Ovary (tissue), 3 donors: ENCODE measurements at regions not wholly inside any gene's neighbourhood (a gene's known extent, or its start where the extent isn't known, plus 50 kb on each side); places are given as distances from the start of the nearest gene placed in this dataset.

Source experiments
- CTCF ChIP-seq, 3 donors: fragments of 450-650 bp in 2 of 3; fragments of 200-600 bp in 1 of 3; IDR thresholded peaks; one replicate each; pipeline versions ENCODE4 v1.5.1 to v1.8.0; 2016 to 2022; ENCODE audit warnings: antibody characterized with exemption in 3 of 3, mild to moderate bottlenecking in 1 of 3
- EP300 ChIP-seq: sonication (generic); formaldehyde crosslinking; IDR thresholded peaks from one replicate; pipeline ENCODE4 v1.6.1; 2017; ENCODE audit warnings: antibody characterized with exemption
- donor health status: DM: no; HTN: no; CAD: no.

- TF ChIP-seq CTCF (IDR thresholded peaks at IDR 0.05): no peak
- no peak for TF ChIP-seq EP300
These were observed 664.9 kb downstream of the TAF11L14 start for GRCh38 chr5:18299166-18299565.
